HL-60 (cell line): ENCODE measurements at regions not wholly inside any gene's neighbourhood (a gene's known extent, or its start where the extent isn't known, plus 50 kb on each side); places are given as distances from the start of the nearest gene placed in this dataset.

Experiments used
- CTCF ChIP-seq: IDR thresholded peaks from one replicate; pipeline ENCODE4 v1.5.1; 2011; ENCODE audit warnings: low read length, control low read depth, inconsistent platforms; ENCODE audit not compliant: insufficient read depth
- GABPA ChIP-seq: IDR thresholded peaks from 2 replicates; pipeline ENCODE4 v1.6.1; 2012; ENCODE audit warnings: low read depth
- POLR2AphosphoS5 ChIP-seq: IDR thresholded peaks from 2 replicates; pipeline ENCODE4 v1.6.1; 2012; ENCODE audit warnings: low read depth
- SPI1 ChIP-seq: IDR thresholded peaks from 2 replicates; pipeline ENCODE4 v1.6.1; 2012; ENCODE audit warnings: low read depth, mild to moderate bottlenecking, borderline replicate concordance

- TF ChIP-seq CTCF = no peak
- no peak for TF ChIP-seq POLR2AphosphoS5
- no peak for TF ChIP-seq SPI1
- no peak for TF ChIP-seq GABPA
Measured at GRCh38 chr6:170098428-170099170, 192.3 kb downstream of the DLL1 start.
